ENCODE measurements at regions not wholly inside any gene's neighbourhood (a gene's known extent, or its start where the extent isn't known, plus 50 kb on each side); places are given as distances from the start of the nearest gene placed in this dataset.

DNA sequence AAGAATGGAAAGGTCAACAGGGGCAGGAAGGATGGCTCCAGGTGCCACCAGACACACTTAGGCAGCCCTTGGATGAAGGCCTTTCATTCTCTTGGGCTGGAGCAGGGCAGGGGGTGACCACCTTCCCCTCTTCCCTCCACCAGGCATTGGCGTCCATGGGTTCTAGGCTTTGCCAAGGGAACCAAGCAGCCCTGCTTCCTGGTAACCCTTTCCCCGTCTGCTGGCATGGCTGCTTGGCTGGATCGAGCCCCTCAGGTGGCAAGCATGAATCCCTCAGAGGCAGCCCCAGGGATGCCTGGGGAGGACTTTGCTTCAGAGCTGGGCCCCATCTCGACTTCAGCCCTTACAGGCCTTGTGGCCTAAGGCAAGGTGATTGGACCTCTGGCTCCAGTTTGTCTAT is 185.1 kb upstream of the SYT13 start:
- DNase-seq, result no peak

DNA sequence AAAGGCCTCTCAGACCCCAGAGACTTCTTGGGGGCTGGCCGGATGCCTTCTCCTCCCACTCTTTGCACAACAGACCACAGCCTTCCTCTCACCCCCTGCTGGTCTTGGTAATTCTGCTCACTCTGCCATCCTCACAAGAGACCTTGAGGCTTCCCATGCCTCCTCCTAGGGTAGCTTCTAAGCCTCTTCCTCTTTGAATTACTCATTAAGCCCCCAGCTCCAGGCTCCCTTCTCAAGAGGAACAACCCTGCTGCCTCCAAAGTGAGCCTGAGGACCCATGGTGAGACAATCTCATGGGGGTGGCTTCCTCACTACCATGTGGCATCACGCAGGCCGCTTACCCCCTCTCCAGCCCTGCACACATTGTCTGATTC is 184.6 kb upstream of the SYT13 start:
- DNase-seq, result no peak

DNA sequence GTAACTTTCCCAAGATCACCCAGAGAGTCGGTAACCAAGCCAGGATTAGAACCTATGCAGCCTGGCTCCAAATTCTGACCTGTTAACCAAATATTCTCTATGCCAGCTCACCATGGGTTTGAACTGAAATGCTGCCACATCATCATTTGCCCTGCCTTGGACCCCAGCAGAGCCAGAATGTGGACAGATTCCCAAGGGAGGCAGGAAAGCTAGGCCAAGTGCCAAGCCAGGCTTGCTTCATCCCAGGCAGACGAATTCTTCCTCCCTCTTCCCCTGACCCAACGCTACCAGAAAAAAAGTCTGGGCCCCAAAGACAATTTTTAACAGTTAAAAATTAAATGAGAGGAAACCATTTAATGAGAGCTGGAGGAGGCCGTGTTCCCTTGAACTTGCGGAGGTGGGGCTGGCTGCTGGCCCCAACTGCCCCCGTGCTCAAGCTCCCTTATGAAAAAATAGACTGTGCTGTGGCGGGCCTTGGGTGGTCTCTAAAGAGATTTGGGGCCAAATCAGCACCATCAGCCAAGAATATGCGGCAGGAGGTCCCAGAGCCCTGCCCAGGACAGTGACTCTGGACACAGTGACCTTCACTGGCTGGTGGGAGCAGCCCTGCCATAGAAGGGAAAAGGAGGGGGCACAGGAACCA is 184.1 kb upstream of the SYT13 start:
- DNase-seq, result no peak

DNA sequence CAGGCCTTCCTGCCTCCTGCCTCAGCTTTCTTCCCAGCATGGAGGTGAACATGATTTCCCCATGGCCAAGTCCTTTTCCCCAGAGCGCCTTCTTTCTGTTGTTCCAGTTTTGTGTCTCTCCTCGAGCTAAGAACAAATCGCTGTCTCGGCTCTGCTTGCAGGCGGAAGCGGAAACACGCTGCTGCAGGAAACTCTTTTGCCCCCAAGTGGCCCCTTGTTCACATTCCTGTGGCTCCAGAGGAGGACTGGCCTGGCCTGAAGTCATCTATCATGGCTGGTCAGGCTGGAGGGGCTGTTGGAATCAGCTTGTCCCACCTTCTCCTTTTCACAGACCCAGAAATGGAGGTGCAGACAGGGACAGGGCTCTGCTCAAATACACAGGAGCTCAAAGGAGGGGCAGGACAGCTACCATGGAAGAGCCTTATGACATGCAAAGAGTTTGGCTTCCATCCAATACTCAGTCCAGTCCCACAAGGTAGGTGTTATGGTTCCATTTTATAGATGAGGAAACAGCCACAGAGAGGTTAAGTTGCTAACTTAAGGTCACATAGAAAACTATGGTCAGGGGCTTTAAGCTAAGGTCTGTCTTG is 182.2 kb upstream of the SYT13 start:
- no peak for DNase-seq

DNA sequence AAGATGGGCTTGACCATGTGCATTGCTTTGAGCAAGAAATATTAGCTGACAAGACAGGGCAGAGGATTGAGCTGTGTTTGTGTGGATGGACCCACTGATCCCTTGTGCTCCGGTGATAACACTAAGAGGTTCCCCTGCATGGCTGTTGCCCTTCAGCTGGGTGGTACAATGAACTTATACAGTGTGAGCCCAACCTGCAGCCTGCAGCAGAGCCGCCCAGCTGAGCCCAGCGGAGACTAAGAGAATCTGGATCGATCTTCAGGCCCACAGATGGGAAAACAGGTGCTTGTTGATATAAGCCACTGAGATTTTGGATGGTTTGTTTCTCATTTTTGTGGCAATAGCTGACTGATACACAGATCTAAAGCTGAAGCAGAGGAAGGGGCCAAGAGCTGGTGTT is 177.4 kb upstream of the SYT13 start:
- DNase-seq, result no peak

DNA sequence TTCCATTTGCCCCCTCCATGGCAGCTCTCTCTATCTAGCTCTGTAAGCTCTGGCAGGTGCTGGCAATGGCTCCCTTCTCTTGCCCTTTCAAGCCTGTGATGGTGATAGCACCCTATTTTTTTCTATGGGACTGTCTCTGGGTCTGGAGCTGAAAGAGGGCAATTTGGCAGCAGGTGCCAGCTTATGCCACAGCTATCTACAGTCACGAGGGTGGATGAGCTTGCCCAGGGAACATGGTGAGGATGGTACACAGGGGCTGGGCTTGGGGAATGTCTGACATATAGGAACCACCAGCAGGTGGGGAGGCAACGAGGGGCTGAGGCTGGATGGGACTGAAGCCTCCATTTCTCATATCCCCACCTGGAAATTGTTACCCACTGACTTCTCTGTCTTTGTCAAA is 175.4 kb upstream of the SYT13 start:
- DNase-seq, result no peak

DNA sequence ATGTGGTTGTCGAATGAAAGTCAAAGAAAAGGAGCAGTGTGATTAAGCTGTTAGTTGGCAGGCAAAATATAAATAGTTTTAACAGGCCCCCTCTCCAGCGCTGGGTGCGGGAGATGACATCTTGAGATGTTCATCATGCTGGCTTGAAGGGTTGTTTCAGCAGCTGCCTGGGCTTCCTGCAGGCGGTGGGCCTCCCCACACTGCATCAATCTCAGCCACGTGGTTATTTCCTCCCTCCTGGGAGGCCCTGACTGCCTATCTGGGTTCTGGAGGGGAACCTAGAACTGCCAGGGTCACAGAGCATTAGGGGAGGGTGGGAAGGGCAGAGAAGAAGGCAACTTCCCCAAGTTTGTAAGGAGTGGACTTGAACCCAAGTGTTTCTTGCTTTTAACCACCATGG is 173.3 kb upstream of the SYT13 start:
- DNase-seq, result no peak

DNA sequence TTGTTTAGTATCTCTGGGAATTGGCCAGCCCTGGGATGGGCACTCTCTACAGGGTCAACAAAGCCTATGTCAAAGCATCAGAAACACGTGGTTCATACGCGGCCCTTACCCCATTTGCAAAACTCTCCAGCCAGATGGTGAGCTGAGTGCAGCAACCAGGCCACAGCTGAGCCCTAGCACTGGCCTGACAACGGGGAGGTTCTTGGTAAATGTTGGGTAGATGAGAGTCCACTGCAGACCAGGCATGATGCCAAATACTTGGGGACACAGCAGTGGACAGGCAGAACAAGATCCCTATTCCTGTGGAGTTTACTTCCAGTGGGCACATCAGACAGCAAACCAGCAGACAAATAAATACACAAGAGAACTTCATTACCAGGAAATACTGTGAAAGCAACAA is 172.1 kb upstream of the SYT13 start:
- DNase-seq, result no peak

DNA sequence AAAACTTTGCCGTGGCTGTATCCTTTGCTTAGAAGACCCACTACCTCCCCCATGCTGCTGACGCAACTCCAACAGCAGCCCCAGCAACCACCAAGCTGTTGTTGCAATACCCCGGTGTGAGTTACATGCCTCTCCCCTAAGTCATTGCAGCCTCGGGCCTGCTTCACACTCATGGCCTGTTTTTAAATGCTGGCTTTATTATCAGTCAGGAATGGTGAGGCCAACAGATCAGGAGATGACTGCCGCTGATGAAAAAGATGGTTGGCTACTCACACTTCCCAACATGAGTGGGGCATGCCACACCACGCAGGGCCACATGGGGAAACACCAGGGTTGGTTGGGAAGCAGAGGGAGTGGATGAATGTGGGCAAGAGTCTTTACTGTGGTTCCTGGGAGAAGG is 171.5 kb upstream of the SYT13 start:
- DNase-seq, result no peak

DNA sequence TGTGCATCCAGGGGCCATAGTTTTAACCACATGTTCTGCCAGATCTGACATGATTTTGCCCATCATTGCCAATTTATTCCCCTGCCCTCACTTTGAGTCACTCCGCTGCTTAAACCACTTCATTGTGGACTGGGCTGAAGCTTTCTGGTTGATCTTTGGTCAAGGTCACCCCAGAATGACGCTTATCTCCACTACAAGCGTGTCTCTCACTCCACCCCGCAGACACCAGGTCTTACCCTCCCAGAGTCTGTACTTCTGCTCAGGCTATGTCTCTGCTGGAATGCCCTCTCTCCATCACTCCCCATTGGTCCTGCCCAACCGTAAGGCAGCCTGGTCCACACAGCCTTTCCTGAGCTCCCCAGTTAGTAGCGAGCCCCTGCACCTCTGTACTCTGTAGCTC is 170.5 kb upstream of the SYT13 start:
- DNase-seq, result no peak

DNA sequence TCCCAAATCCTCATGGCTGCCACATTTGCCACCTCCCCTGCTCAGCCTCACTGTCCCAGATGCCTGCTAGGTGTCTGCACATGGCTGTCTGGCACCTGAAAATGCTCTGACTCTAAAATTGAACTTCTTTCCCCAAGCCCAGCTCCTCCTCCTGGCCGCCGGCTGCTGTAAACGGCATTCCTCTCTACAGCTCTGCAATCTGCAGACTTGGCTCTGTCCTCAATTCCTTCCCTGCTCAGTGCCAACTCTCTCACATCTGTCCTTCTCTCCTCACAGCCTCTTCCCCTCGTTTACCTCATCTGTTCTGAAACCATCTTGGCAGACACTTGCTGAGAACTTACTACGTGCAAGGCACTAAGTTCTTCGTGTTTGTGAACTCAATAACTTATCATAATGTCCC is 169.4 kb upstream of the SYT13 start:
- DNase-seq, result no peak

DNA sequence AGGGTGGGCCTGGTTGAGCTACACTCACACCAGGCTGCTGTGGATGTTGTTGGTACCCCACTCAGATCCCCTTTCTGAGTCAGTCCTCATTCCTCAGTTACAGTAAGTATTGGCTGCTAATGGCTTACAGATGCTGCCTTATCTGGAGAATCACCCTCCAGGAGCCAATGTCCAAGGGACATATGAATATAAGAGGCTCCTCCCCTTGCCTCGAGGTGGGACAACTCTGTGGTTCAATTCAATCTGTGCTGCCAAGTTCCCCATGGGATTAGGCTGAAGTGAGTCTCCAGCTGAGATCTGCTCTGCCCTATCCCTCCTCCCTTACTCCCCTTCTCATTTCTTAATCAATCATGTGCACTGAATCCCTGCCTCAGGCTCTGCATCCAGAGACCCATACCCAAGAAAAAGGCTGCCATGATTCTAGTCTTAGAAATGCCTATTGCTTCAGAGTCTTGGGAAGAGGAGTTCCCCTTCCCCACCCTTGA is 168.8 kb upstream of the SYT13 start:
- DNase-seq, result no peak

DNA sequence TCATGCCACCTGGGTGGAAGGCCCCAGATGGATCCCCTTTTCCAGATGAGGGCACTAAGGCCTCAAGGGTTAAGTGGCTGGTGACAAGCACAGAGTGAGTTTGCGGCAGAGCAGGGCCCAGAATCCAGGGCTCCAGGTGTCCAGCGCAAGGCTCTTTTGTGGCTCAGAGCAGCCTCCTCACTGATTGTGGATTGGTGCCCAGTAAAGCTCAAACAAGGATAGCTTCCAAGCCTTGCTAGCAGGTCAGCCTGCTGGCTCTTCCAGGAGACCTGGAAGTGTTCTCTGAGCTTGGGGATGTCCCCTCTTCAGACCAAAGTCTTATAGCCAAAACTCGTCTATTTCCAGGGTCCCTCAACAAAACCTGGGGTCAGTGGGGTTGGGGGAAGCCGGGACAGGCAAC is 167.6 kb upstream of the SYT13 start:
- no peak for DNase-seq

DNA sequence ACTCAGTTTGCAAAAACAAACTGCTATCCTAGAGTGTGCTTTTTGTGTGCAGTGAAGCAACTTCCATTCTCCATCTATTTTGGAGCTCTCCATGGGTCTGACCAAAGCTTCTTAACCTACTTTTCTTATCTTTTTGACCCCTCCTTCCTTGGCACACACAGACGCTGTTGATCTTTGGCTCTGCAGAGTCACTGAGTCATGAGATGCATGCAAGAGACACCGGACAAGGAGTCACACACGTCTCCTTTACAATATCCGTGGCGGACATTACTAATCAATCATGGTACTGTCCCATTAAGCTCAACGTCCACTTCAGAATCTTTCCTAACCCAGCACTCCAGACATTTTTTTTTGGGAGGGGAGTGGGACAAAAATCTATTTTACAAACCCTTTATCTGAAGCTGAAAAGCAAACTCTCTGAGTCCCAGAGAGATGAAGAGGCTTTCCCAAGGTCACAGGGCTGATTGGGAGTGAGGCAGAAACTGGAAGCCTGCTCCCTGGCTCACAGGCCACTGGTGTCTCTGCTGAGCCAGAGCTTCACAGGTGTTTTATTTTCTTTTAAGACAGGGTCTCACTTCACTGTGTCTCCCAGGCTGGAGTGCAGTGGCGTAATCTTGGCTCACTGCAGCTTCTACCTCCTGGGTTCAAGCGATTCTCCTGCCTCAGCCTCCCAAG is 165.8 kb upstream of the SYT13 start:
- no peak for DNase-seq

DNA sequence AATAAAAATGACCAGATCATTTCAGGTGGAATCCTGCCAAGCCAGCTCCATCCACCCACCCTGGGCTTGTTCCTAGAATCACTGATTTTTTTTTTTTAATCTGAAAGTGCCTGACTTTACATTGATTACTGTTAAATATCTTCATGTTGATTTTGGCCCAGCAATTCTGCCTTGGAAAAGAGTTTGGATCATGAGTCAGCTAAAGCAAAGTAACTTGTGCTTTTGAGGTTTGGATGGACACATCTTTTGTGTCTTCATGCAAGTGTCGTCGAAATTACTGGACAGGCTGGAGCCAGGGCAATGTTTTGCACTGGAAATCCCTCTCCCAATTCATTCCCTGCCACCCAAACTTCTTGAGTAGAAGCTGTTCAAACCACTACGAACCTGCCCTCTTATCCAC is 164.0 kb upstream of the SYT13 start:
- no peak for DNase-seq

DNA sequence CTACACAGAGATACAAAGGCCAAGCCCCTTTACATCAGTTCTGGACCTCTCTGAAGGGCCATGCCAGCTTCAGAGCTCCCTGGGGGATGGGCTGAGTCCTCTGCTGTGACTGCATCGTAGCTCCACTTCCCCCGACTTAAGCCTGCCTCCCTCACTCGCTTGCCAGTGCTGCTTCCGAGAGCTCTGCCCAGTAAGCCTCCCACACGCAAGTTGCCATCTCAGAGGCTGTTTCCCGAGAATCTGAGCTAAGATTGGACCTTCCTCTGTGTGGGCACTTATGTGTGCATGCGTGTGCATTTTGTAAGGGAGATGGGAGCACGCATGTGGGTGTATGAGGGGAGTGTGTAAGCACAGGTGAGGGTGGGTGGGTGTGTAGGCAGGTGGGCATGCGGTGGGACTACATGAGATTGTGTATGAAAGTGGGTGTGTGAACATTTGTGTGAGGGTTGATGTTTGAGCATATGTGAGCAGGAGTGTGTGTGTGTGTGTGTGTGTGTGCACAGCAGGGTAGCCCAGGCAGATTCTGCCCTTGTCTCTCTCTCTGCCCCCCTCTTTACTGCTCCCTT is 163.0 kb upstream of the SYT13 start:
- no peak for DNase-seq

DNA sequence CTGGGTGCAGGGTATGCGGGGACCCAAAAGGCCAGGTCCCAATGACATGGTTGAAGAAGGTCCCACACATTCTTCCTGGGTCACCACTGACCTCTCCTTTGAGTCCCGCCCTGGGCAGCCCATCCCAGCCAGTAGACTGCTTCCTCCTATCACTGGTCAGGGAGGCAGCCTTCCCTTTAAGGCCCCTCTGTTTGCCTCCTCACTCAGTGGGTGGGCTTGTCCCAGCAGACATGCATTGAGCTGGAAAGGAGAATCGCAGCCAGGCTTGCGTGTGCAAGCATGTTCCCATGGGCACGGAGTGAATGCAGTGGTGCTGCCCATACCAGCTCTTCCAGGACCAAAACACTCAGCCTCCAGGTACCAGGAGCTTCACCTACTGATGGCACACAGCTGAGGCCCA is 162.4 kb upstream of the SYT13 start:
- DNase-seq, result no peak

DNA sequence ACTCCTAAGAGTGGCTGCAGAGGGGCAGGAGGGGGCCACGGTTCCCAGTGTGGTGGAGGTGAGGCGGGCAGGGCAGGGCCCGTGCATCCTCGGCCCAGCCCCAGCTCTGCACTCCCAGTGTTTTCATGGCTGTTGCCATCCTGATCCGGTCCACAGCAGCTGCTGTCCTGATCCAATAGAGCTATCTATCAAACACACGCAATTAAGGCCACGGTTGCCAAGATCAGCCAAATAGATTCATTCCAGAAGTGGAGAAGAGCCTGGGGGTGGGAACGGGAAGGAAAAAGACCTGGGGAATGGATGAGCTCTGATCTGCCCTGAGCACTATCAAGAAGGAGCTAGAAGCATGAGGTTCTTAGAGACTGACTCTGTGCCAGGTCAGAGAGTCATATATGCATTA is 160.9 kb upstream of the SYT13 start:
- no peak for DNase-seq

DNA sequence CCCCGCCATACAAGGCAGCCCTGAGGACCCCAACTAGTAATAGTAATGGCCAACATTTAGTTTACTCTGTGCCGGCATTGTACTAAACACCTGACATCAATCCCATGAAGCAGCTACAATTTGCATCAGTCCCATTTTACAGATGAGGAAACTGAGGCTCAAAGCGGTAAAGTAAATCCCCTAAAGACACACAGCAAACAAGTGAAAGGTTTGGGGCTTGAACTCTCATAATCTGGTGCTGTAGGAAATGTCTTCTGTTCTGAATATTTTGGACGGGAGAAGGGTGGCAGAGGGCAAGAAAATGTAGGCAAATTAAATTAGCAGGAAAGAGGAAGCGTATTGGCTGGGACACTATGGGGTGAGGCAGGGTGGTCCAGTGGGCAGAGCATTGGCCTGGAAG is 160.3 kb upstream of the SYT13 start:
- no peak for DNase-seq

DNA sequence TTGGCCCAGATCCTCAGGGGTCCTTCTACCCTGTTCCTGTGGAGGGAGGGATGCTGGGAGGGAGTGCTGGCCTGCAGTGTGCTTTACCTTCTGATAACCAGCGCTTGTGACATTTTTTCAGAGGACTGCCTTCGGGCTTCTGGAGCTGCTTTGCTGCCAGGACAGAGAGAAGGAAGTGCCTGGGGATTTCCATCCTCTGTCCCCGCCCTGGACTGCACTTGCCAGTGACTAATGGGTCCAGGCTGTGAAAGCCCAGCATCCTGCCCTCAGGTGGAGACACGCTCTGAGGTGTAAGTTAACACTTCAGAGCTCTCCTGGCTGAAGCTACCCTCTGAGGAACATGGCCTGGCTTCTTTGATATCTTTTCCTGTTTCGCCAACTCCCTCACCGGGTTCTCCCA is 158.7 kb upstream of the SYT13 start:
- DNase-seq, result no peak

DNA sequence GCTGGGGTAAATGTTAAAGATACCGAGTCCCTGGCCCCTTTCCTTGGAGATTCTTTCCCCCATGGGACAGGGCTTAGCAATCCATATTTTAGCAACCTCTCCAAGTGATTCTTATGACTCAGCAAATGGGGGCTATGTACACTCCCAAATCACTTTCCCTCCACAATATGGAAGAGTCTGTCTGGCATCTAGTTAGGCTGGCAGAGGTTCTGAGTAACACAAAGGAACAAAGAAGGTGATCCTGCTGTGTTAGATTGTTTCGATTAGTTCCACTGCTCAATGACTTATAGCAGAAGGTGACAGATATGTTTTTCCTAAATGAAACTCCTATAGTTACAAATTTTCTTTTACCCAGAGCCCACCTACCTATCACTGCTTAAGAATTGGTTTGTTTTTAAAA is 154.0 kb upstream of the SYT13 start:
- DNase-seq, result no peak

DNA sequence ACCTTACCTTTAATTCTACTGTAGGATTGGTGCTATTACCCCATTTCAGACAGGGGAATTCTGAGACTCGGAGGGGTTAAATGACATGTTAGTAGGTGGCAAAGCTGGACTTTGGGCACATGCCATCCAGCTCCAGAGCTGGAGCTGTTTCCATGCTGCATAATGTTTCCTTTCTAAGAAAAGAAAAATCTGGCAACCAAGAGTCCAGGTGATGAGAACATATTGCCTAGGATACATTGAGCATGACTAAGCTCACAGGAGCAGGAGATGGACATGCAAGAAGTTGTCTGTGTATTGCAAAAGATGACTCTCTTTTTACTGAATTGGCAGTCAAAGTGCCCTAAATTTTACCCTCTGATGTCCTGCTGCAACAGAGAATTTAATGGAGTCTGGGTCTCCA is 150.8 kb upstream of the SYT13 start:
- DNase-seq, result no peak

DNA sequence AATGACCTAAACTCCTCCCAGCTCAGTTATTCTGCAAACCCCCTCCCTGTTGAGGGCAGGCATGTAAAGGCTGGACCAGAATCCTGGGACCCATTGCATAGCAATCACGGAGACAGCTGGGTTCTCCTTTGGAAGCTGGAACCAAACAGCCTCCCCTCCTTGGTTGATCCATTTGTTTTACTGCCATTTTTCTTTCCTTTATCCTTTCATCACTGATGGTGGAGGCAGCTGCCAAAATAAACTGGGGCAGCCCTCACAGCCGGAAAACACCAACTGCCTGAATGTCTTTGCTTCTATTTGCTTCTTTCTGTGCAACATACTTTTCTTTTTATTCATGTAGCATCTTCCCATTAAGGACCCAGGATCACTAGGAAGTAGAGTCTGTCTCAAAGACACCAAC is 150.0 kb upstream of the SYT13 start:
- DNase-seq, result no peak

DNA sequence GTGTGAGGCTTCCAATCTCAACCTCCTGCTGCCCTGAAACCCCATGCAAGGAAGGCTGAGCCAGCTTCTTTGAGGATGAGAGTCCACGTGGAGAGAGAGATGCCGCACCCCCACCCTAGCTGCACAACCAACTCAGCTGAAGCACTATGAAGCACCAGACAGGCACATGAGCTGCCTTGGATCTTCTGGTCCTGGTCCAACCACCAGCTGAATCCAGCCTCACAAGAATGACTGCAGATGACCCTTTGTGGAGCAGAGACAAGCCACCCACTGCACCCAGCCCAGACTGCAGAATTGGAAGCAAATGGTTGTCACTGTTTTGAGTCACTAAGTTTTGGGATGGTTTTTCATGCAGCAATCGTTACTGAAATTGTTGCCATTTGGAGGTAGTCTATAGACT is 149.6 kb upstream of the SYT13 start:
- no peak for DNase-seq

DNA sequence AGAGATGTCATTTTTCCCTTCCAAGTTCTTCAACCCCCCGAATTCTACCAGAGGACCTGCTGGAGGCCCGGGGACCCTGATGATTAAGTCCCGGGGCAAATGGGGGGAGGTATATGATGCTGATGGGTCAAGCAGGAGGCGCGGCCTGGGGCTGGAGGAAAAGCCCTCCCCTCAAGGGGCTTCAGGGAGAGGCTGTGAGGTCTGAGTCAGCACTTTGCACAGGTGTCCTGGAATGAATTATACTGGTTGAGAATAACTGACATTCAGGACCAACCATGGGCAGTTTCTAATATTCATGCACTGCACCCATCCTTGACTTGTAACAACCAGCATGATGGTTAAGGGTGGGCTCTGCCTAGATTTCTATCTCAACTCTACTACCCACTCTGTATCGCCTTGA is 146.8 kb upstream of the SYT13 start:
- no peak for DNase-seq

Measured in NCI-H187 (cell line).